Stimulated activated CD4-positive, alpha-beta T cell treated with anti-CD3 and anti-CD28 coated beads, Interleukin-4, amount 100 ng/mL, for 24 hours (primary cell): ENCODE measurements at regions not wholly inside any gene's neighbourhood (a gene's known extent, or its start where the extent isn't known, plus 50 kb on each side); places are given as distances from the start of the nearest gene placed in this dataset.

Experiments
- DNase-seq: peaks from one replicate; pipeline ENCODE4 v3.0.0-alpha.2; 2020

DNA sequence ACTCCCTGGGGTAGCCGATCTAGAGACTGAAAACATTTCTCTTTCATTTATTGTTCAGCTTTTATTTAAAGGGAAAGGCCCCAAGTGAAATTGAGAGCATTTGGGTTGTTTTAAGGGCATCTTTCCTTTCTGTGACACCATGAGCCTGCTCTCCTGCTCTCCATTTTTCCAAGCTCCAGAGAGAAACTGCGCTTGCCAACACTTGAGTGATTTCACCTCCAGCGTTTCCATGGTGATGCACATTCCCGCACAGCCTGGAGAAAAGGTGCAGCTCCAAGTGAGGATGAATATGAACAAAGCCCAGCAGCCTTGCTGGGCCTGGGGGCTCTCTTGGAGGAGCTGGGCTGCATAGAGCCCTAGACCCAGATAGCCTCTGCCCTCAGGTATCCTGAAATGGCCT, 159.2 kb upstream of the PPP2R3A start:
- DNase-seq: no peak

DNA sequence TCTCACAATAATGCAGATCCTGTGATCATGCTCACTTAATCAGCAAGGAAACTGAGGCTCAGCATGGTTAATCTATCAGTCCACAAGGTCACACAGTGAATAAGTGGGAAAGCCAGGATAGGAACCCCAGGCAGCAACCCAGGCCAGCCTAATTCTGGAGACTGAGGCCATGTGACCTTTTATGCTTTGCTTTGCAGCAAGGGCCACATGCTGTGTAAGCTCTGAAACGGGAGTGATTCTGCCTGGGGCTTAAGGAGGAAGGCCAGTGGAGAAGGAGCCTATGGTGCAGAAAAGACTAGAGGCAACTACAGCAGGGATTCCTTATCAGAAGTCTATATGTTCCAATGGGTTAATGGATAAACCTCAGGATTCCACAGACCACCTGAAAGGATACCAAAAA, 157.6 kb upstream of the PPP2R3A start:
- DNase-seq: no peak

DNA sequence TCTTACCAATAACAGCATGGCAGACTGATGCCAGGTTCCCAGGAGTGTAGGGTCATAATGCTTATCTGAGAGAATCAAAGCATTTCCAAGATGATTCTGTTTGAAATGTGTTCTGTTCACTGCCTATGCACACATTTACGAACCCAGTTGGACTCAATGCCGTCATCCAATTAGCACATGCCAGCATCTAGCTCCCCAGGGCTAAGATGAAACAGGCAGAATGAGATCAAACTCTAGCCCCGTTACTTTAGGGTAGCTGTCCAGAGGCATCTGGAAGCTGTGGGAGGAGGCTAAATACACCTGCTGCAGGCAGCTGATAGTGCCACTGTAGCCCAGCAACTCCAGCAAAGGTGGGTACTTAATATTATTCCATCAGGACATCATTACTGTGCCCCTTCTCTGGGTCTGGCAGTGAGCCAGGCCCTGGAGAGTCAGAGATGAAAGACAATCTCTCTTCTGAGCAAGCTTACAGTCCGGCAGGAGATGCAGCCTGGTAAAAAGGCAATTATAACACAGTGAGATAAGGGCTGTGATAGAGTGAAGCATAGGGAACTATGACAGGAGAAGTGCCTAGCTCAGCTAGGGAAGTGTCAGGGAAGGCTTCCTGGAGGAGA, 156.4 kb upstream of the PPP2R3A start:
- no peak for DNase-seq

DNA sequence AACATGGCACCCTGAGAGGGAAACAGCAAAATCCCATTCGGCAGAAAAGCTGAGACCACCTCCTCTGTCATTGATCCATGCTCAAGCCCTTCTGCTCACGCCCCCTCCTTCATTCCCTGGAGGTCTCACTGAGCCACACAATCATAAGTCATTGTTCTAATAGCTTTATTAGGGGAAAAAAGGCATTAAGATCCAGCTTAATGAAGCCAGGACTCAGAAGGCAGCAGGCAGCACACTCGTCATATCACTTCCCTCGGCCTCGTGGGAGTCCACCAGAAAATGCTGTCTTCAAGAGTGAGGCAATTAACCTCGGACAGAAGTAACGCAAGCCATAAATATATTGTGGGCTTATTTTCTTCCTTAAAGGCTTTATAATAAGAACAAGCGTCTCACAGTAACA, 153.9 kb upstream of the PPP2R3A start:
- DNase-seq: no peak

DNA sequence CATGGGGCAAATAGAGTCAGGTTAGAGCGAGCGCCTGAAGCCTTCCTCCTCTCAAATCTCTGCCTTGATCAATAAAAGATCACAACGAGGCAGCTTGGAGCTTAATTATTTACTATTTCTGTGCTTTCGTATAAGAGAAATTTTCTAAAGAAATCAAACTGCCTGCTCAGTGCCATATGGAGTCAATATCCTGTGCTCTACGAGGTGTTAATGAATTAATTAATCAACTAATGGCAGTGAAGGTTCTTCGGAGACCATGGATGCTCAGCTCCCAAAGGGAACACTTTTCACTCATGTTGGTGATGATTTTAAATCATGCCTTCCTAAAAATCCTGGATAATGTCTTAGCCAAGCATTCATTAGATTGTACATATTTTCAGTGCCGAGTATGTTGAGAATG, 153.5 kb upstream of the PPP2R3A start:
- DNase-seq: no peak

DNA sequence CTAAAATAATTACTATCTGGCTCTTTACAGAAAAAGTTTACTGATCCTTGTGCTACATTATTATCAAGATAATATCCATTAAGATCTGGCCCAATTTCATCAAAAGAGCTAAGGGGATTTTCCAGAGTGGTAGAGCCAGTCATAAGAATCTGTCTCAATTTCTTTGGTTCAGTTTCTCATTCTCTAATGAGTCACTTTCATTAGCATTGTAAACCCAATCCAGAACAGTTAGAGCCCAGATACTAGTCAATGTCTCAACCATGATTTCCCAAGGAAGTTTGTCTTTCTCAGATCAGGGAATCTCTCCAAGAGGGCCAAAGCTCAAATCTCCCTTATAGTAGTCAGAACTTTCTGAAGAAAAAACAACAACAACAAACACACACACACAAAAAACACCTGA, 131.1 kb upstream of the PPP2R3A start:
- no peak for DNase-seq

DNA sequence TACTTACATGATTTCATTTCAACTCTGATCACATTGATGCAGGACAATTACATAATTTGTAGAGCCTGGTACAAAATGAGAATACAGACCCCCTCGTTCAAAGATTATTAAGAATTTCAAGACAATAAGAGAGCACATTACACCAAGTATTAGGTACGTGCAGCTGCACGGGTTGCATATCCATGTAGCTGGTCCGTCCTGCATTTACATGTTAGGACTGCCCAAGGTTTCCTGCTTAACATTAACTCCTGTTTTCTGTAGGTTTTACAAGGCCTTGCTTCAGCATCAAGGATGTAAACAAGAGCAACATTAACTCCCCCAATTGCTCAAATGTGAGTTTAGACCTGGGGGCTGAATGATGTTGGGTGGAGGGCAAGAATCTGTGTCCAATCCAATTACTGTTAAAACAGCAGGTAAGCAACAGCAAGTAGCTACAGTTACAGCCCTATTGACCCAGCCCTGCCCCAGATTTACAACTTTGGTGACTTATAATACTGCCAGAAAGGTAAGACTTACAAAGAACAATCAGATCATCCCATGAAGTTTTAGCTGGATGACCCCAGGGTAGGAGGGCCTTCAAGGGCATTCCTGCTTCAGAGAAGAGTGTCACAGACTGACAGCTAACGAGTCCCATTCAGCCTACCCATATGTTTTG, 127.4 kb upstream of the PPP2R3A start:
- DNase-seq: no peak

DNA sequence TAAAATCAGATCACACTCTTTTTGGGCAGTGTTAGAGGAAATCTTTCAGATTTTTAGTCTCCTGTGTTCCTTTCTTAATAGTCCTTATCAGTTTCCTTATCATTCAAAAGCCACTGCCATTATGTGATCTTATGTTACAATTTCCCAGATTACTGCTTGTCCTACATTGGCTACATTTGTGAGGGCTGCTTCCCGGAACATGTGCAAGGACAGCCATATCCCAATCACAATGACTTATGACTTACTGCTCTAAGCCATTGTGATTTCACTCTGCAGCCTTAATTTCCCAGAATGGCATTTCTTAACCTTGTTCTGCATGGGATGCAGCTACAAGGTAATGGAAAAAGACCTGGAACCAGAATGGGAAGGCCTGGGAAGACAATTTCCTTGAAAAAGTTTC, 125.1 kb upstream of the PPP2R3A start:
- DNase-seq: no peak

DNA sequence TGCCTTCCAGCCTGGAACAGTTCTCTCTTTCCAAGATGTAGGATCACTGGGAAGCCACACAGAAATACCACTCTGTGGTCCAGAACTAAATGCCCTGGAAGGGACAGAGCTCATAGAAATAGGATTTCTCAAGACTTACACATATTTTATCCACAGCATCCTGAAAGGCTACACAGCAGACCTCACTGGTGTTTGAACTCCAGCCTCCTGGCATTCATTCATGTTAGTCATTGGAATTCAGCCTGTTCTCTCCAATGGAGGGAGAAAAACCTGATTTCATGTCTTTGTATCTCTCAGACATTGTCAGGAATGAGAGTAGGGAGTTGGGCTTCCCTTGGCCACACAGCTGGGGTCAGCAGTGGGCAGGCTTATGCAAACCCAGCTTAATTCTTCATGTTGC, 121.1 kb upstream of the PPP2R3A start:
- no peak for DNase-seq

DNA sequence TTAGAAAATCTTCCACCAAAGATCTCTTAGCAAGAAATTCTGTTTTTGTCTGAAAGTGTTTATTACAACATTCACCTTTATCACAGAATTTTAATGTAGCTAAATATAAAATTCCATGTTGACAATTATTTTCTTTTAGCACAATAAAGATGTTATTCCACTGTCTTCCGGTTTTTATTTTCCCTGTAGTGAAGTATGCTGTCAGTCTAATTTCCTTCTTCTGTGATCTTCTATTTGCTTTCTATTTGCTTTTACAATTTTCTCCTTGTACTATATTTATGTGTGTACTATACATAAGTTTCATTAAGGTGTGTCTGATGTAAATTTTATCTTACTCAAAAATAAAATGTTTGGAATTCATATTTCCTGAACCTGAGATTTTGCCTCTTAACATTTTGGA, 117.5 kb upstream of the PPP2R3A start:
- no peak for DNase-seq

DNA sequence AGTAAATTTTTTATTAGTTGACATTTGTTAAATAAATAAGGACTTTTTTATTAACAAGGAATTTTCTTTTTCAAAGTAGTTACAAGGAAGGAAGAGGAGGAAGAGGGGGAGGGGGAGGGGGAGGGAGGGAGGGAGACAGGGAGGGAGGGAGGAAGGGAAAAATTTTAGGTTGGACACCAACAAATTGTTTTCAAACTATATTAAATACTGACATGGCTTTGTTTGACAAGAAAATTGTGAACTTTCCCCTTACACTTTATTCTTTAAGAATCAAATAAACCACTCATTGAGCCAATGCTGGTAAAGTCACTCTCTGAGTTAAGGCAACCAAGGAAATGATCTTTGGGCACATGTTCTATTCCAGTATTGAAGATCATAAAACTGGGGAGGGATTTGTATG, 115.7 kb upstream of the PPP2R3A start:
- DNase-seq: no peak

DNA sequence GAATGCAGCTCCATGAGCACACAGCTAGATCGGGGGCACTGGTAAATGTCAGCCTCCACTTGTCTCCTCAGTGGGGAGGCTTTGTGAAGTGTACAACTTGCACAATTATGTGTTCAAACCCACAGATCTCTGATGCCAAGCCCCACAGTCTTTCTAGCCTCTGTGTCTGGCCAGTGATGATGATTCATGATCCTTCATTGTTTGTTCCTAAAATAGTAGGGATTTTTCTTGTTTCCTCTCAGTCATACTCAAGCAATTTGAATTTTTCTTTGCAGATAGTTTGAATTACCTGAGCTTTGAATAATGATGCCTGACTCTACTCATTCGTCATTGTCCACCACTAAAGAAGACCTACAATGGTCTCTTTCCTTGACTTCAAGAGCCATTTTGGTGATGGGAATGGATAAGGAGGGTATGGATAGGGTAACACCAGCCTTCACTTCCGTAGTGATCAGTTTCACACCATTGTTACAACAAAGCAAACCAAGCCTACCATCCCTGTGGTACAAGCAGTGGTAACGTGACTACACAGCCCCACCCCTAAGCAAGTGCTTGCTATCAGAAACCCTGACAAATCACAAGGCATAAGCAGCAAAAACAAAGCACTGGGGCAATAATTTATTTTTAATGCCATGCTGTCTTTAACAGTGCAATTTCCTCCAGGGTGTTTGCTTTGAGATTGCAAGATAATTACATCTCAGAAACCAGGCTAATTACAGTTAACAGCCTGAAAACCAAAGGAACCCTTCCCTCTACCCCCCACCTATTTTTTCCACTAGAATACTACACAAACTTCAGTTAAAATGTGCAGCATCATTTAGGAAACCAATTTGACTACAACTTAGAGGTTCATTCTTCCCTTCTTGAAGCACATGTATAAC, 114.1 kb upstream of the PPP2R3A start:
- DNase-seq: no peak

DNA sequence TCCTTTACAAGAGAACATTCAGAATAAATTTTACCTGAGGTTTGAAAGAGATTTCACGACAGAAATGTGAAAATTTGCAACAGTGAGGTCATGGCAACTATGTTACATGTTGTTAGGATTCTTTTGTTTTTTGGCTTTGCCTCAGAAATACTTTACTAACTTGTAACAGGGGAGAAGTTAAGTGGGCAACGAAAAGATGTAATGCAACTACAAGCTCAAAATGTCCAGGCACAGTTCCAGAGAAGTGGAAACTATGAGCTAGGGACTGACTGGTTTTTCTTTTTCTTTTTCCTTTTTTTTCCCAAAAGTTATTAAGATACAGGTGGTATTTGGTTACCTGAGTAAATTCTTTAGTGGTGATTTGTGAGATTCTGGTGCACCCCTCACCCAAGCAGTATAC, 111.5 kb upstream of the PPP2R3A start:
- DNase-seq: no peak

DNA sequence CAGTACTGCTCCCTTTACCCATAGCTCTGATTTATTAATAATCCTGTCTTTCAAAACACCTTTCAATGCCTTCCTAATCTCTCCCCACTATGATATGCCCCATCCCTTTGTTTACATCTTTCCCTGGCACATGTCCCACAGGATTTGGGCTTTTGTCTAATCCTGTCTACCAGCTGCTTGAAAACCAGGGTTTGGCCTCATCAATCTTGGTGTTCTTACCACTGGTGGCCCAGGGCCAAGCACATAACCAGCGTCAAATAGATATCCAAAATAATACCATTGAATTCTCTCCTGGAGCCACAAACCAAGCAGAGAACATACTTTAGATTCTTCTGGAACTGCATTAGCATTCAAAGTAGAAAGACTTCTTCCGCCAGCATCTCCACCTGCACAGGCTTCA, 104.8 kb upstream of the PPP2R3A start:
- no peak for DNase-seq

DNA sequence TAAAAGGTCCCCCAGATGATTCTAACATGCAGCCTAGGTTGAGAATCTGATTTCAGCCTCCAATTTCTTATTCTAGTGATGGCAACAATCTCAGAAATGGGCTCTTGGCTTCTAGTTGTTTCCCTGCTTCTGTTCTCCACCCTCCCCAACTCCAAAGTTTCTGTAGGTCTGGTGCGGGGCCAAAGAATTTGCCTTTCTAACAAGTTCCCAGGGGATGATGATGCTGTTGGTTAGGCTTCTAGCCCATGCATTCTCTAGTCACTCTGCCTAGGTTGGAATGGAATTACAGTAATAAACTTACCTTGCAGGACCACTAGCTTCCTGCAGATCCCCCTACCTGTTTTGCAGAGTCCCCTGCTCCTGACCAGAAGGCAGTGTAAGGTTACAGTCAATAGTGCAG, 103.2 kb upstream of the PPP2R3A start:
- no peak for DNase-seq

DNA sequence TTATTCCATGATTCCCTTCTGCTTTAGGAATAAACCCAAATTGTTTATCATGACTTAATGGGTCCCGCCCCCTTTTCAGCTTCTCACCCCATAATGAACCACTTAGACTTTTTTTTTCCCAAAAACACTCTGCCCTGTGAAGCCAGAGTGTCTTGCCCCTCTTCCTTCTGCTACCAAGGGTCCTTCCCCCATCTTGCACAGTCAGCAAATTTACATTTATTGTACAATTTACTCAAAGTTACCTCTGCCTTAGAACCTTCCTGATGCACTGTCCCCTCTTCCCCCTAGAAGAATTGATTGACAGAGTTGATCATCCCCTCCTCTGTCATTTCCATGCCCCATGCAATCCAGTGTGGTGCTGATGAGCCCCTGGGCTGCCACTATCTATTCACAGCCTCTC, 101.5 kb upstream of the PPP2R3A start:
- no peak for DNase-seq

DNA sequence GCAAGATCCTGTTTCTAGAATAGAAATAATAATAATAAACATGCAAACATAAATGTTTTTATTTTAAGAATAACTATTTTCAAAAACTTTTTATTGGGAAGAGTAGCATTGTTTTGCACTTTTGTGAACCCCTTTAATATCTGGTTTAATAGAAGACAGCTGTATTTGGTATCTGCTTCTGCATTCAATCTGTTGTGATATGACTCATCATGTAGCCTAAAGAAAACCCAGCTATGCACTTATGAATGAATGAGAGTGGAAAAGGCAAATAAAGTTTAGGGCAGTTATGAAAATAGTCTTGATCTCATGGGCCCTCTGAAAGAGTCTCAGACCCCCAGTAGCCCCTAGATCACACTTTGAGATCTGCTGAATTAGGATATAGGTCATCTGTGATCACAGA, 100.4 kb upstream of the PPP2R3A start:
- no peak for DNase-seq

DNA sequence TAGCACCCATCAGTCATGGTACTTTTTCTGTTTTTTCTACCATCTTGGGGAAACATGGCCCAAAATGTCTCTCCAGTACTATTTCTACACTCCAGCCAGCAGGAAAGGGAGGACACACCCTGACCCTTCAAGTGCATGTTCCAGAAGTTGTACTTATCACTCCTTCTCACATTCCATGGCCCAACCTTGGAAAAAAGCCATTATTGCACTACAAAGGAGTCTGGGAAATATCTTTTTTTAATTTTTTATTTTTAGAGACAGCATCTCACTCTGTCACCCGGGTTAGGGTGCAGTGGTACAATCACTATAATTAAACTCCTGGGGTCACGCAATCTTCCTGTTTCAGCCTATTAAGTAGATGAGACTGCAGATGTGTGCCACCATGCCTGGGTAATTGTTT, 100.0 kb upstream of the PPP2R3A start:
- DNase-seq: no peak

DNA sequence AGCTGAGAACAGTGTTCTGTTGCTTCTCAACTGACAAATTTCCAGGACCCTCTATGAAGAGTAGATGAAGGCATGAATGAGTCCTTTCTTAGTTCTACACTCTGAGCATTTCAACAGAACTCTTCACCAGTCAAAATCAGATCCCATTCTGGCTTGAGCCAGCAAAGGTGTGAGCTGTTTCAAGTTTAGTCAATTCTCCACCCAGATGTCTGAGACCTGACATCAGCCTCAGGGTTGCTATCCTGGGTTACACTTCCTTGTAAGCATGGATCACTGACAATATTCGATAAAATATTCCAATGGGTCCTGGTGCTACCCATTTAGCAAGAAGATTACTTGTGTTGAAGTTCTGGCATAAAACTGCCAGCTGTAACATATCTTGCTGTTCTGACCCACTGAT, 97.6 kb upstream of the PPP2R3A start:
- no peak for DNase-seq

DNA sequence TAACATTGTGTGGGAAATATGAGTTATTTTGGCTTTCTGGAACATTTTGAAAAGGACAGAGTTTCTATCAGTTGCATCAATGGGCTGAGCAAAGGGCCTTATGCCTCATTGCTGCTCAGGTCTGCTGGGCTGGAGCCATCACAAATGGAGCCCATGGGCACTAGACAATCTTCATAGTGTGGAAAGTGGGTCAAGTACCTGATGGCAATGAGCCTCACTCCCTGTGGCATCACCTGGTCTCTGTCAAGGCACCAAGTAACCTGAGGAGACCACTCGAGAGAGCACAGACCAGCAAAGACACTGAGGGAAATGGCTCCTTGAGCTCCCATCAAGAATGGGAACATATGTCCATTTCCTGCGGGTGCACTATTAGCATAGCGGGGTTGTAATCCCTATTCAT, 96.7 kb upstream of the PPP2R3A start:
- no peak for DNase-seq

DNA sequence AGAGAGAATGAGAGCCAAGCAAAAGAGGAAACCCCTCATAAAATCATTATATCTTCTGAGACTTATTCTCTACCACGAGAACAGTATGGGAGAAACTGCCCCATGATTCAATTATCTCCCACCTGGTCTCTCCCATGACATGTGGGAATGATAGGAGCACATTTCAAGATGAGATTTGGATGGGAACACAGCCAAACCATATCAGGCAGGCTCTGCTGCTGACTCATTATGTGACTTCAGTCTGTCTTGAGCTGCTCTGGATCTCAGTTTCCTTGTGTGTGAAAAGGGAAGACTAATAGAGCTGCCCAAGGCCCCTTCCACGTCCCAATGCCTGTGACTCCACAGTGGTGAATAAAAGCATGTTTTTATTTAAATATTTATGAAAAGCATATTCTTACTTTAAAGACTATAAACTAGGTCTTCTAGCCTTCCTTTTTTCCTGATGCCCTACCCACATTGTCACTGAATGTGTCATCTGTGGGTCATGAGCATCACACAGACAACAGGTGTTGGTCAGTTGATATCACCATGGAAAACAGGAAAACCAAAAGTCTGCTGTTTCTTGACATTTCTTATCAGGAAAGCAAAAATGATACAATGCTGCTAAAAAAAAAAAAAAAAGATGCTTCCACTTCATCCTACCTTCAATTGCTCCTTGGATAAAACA, 96.0 kb upstream of the PPP2R3A start:
- no peak for DNase-seq

DNA sequence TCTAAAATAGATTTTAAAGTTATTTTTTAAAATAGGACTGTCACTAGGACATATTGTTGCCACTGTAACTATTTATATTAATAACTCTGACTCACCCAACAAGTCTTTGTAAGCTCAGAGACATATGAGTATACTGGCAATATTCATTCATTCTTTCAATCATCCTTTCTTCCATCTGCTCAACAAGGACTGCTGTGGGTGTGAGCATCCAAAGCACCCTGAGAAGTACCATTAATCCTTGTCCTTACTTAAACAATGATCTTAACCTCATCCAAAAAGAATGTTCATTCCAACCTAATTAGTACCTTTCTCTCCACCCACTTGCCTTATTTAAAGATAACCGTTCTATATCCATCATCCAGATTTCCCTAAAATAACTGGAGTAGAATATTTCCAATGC, 94.2 kb upstream of the PPP2R3A start:
- no peak for DNase-seq

DNA sequence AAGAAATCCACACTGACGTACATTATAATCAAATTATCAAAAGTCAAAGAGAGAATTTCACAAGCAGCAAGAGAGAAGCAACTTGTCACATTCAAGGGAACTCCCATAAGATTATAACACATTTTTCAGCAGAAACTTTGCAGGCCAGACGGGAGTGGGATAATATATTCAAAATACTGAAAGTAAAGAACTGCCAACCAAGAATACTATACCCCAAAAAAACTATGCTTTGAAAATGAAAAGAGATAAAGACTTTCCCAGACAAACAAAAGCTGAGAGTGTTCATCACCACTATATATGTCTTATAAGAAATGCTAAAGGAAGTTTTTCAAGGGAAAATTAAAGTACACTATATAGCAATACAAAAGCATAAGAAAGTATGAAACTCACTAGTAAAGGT, 91.5 kb upstream of the PPP2R3A start:
- DNase-seq: no peak

DNA sequence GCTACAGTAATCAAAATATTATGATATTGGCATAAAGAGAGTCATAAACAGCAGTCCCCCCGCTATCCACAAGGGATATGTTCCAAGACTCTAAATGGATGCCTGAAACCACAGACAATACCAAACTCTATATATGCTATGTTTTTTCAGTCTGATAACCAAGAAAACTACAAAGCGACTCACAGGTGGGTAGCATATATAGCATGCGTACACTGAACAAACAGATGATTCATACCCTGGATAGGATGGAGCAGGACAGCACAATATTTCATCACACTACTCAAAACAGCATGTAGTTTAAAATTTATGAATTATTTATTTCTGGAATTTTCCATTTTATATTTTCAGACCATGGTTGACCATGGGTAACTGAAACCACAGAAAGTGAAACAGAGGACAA, 87.0 kb upstream of the PPP2R3A start:
- no peak for DNase-seq
